AG04449 (cell line): ENCODE measurements at regions not wholly inside any gene's neighbourhood (a gene's known extent, or its start where the extent isn't known, plus 50 kb on each side); places are given as distances from the start of the nearest gene placed in this dataset.

Experiments used
- CTCF ChIA-PET: fragments of 350-600 bp; formaldehyde crosslinking; extraction: SDS; loops from one replicate; lab custom pipeline; 2021; ENCODE audit warnings: antibody characterized with exemption; lab: Yijun Ruan, JAX
- POLR2A ChIA-PET: fragments of 400-600, 350-600 bp; formaldehyde crosslinking; extraction: SDS; loops from one replicate; lab custom pipeline; 2020; ENCODE audit warnings: antibody characterized with exemption, inconsistent platforms; lab: Yijun Ruan, JAX
- DNase-seq: peaks from one replicate; pipeline ENCODE4 v3.0.0-alpha.2; 2010; ENCODE audit warnings: low read depth, low spot score
- H3K4me3 ChIP-seq: 2 replicates; pipeline ENCODE4 v1.5.1; 2011; ENCODE audit warnings: low read depth, mild to moderate bottlenecking, control low read depth, low read length
- TF ChIP-seq, protein P1 (sequence below): IDR thresholded peaks from one replicate; pipeline ENCODE4 v1.5.1; 2011; ENCODE audit warnings: mild to moderate bottlenecking, moderate library complexity, low read length, control low read depth, inconsistent platforms; ENCODE audit not compliant: insufficient read depth; ENCODE audit errors: missing control alignments

DNA sequence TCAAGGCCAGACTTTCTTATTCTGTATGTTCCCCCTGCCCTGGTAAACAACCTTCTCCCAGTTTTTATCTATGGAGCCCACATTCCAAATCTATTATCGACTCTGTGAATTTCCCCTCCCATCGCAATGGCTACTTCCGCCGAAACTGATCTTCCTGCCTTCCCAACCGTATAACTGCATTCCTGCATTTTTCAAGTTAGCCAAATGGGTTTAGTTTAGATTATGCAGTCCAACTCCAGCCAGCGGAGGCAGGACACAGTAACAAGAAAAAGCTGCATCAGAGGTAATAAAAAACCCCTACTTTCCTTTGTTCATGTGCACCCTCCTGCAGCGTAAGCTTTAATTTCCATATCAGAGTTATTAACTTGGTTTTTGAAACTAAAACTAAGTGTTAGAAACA lies 112.2 kb upstream of the ZNF91 start:
- ChIA-PET POLR2A (no interaction called here), CTCF (no interaction called here)
- H3K4me3 ChIP-seq, result no peak overlapping the region
- DNase-seq, result no peak
- TF ChIP-seq, protein P1, sequence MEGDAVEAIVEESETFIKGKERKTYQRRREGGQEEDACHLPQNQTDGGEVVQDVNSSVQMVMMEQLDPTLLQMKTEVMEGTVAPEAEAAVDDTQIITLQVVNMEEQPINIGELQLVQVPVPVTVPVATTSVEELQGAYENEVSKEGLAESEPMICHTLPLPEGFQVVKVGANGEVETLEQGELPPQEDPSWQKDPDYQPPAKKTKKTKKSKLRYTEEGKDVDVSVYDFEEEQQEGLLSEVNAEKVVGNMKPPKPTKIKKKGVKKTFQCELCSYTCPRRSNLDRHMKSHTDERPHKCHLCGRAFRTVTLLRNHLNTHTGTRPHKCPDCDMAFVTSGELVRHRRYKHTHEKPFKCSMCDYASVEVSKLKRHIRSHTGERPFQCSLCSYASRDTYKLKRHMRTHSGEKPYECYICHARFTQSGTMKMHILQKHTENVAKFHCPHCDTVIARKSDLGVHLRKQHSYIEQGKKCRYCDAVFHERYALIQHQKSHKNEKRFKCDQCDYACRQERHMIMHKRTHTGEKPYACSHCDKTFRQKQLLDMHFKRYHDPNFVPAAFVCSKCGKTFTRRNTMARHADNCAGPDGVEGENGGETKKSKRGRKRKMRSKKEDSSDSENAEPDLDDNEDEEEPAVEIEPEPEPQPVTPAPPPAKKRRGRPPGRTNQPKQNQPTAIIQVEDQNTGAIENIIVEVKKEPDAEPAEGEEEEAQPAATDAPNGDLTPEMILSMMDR, result no peak

DNA sequence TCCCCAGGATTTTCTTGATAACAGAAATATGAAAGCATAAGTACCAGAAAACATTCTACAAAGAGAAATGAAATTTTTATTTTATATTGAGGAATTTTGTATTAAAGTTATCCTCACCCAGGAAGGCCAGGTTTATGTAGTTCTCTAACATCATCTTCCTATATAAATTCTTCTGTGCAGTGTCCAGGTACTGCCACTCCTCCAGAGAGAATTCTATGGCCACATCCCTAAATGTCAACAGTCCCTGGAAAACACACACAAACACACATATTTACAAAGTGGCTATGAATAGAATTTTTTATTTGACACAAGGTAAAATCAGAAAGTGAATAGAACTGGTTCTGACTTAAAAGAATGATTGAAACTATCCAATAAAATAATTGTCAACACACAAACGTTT lies 110.5 kb upstream of the ZNF91 start:
- no peak for DNase-seq
- TF ChIP-seq, protein P1, result no peak
- POLR2A ChIA-PET, result no interaction called here
- H3K4me3 ChIP-seq, result no peak overlapping the region
- CTCF ChIA-PET, result no interaction called here

DNA sequence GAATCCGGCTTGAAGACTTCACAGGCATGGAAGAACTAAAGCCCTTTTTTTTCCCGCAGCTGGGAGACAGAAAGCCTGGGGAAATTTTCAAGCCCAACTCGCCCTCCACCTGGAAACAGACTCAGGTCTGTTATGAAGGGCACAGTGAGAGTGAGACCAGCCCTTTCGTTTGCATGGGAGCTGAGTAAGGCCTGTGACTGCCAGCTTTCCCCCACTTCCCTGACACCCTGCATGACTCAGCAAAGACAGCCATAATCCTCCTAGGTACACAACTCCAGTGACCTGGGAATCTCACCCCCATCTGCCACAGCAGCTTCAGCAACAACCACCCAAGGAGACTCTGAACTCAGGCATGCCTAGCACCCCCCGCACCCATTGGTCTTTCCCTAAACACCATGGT lies 87.6 kb upstream of the ZNF91 start:
- CTCF ChIA-PET, result no interaction called here
- no peak overlapping the region for H3K4me3 ChIP-seq
- POLR2A ChIA-PET, result no interaction called here
- DNase-seq, result no peak
- TF ChIP-seq, protein P1, result no peak

DNA sequence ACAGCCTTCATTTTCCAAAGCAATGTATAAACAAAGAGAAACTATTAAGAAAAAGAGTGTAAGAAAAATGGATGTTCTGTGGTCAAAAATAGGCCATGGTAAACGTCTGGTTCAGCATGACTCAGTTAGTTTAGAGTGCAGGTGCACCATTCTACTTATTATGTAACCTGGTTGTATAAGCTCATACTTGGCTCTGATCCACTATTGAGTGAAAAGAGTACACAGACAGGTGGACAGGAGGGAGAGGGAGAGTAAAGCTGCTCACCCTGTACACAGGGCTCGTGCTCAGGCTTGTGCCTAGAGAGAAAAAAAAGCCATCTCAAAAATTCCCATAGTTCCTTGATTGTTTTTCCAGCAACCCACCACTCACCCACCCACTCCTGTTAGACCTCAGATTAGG lies 85.8 kb upstream of the ZNF91 start:
- DNase-seq, result no peak
- TF ChIP-seq, protein P1, result no peak
- POLR2A ChIA-PET, result no interaction called here
- CTCF ChIA-PET, result no interaction called here
- no peak overlapping the region for H3K4me3 ChIP-seq

DNA sequence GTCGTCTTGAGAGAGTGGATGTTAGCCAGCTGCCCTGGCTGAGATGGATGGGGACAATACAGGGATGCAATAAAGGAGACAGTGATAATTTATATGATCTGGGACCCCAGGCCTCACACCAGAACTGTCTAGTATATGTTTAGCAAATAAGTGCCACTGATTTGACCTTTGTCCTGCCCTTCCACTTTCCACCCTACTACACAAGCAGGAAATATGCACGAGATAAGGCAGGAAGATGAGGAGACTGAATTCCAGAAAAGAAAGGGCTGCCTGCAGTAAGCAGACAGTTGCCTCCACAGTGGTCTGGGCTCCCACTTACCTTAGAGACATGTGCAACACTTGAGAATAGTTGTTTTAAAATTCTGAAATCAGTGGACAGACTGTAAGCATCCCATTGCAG lies 80.2 kb upstream of the ZNF91 start:
- POLR2A ChIA-PET, result no interaction called here

DNA sequence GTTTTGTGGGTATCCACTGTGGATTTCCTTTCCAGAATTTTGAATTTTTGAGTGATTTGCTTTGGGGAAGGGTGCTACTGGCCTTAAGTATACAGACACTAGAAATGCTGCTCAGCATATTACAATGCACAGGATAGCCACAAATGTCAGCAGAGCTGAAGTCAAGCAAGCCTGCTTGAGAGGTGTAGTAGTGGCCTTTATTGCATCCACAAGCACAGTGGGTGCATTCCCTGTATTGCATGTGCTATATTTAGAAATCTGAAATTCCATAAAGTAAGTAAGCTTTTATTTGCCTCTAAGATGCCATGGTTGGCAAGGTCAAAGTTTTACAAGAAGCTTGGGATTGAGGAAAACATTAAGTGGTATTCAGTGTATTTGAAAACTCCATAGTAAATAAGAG lies 79.5 kb upstream of the ZNF91 start:
- TF ChIP-seq, protein P1, result no peak
- no peak for DNase-seq
- ChIA-PET POLR2A (no interaction called here), CTCF (no interaction called here)
- H3K4me3 ChIP-seq, result no peak overlapping the region

More for the DNA sequence above, 80.2 kb upstream of the ZNF91 start:
- no peak for DNase-seq
- H3K4me3 ChIP-seq, result no peak overlapping the region
- CTCF ChIA-PET, result no interaction called here
- TF ChIP-seq, protein P1, result no peak

DNA sequence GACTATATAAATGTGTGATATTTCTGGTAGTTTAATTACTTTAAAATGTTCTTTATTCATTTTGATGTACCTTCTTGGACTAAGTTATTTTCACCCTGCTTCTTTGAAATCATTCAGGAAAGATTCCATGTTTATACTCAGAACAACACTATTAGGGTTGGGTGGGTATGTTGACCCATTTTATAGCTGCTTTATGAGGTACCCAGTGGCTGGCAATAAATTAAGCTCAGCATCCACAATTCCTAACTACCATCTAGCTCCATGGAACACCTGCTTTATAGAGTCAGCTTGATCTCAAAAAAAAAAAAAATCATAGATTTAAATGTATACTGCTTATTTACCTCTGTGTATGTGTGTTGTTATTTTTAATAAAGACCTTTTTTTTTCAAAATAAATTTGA lies 78.9 kb upstream of the ZNF91 start:
- no peak overlapping the region for H3K4me3 ChIP-seq
- DNase-seq, result no peak
- CTCF ChIA-PET, result no interaction called here
- TF ChIP-seq, protein P1, result no peak
- POLR2A ChIA-PET, result no interaction called here
